ENCODE measurements at regions not wholly inside any gene's neighbourhood (a gene's known extent, or its start where the extent isn't known, plus 50 kb on each side); places are given as distances from the start of the nearest gene placed in this dataset.
"Not testable (repeated sequence)": the region's sequence is repeated elsewhere in the genome, so short reads cannot be mapped to it uniquely, and the experiment has no call there.

- Mint-ChIP-seq H3K4me1 (no peaks in the 10 kb centered on the region), H3K27ac (ENCODE audit: unreplicated experiment) (no peak overlapping the region), H3K9me3 (peaks cover 20% of the 10 kb centered on the region), H3K4me3 (no peak overlapping the region), H3K36me3 (ENCODE audit: low read depth) (peaks cover 22% of the 10 kb centered on the region), H3K27me3 (ENCODE audit: low read depth) (no peaks in the 10 kb centered on the region)
- no peak for TF ChIP-seq CTCF (conservative IDR thresholded peaks at IDR 0.05)
- DNase-seq (ENCODE audit: low read depth, low spot score) = no peak
Measured at GRCh38 chr9:65432722-65433323, 147.8 kb upstream of the FOXD4L5 start.

- H3K9me3 Mint-ChIP-seq = peaks cover 16% of the 10 kb centered on the region
- H3K27ac Mint-ChIP-seq (ENCODE audit: unreplicated experiment) = no peak overlapping the region
- no peaks in the 10 kb centered on the region for H3K27me3 Mint-ChIP-seq (ENCODE audit: low read depth)
- H3K36me3 Mint-ChIP-seq (ENCODE audit: low read depth) = peaks cover 18% of the 10 kb centered on the region
- H3K4me1 Mint-ChIP-seq = no peaks in the 10 kb centered on the region
- no peak for DNase-seq (ENCODE audit: low read depth, low spot score)
- no peak overlapping the region for H3K4me3 Mint-ChIP-seq
- TF ChIP-seq CTCF (conservative IDR thresholded peaks at IDR 0.05) = no peak
Measured at GRCh38 chr9:65432051-65432450, 147.0 kb upstream of the FOXD4L5 start.

- peaks cover 18% of the 10 kb centered on the region for H3K9me3 Mint-ChIP-seq
- TF ChIP-seq CTCF (conservative IDR thresholded peaks at IDR 0.05) = no peak
Measured at GRCh38 chr9:65430221-65430620, 145.2 kb upstream of the FOXD4L5 start.

GRCh38 chr9:65427361-65427760, 142.4 kb upstream of the FOXD4L5 start:
- DNase-seq (ENCODE audit: low read depth, low spot score); H3K27ac Mint-ChIP-seq (ENCODE audit: unreplicated experiment); H3K27me3 Mint-ChIP-seq (ENCODE audit: low read depth); H3K4me3 Mint-ChIP-seq; H3K4me1 Mint-ChIP-seq: not testable (repeated sequence)
- Mint-ChIP-seq H3K9me3 (peaks cover 14% of the 10 kb centered on the region), H3K36me3 (ENCODE audit: low read depth) (peaks cover 14% of the 10 kb centered on the region)

More at GRCh38 chr9:65430221-65430620, 145.2 kb upstream of the FOXD4L5 start:
- no peak for DNase-seq (ENCODE audit: low read depth, low spot score)
- no peaks in the 10 kb centered on the region for H3K4me1 Mint-ChIP-seq
- peaks cover 21% of the 10 kb centered on the region for H3K36me3 Mint-ChIP-seq (ENCODE audit: low read depth)
- no peak overlapping the region for H3K4me3 Mint-ChIP-seq
- no peaks in the 10 kb centered on the region for H3K27me3 Mint-ChIP-seq (ENCODE audit: low read depth)
- no peak overlapping the region for H3K27ac Mint-ChIP-seq (ENCODE audit: unreplicated experiment)

- H3K4me1 Mint-ChIP-seq; H3K27me3 Mint-ChIP-seq (ENCODE audit: low read depth); DNase-seq (ENCODE audit: low read depth, low spot score); H3K27ac Mint-ChIP-seq (ENCODE audit: unreplicated experiment); H3K4me3 Mint-ChIP-seq: not testable (repeated sequence)
- Mint-ChIP-seq H3K9me3 (peaks cover 11% of the 10 kb centered on the region), H3K36me3 (ENCODE audit: low read depth) (peaks cover 11% of the 10 kb centered on the region)
Measured at GRCh38 chr9:65426813-65427212, 141.8 kb upstream of the FOXD4L5 start.

- no peak for DNase-seq (ENCODE audit: low read depth, low spot score)
- H3K4me3 Mint-ChIP-seq = no peak overlapping the region
- peaks cover 17% of the 10 kb centered on the region for H3K9me3 Mint-ChIP-seq
- H3K4me1 Mint-ChIP-seq = no peaks in the 10 kb centered on the region
- peaks cover 13% of the 10 kb centered on the region for H3K36me3 Mint-ChIP-seq (ENCODE audit: low read depth)
- H3K27me3 Mint-ChIP-seq (ENCODE audit: low read depth) = no peaks in the 10 kb centered on the region
- no peak overlapping the region for H3K27ac Mint-ChIP-seq (ENCODE audit: unreplicated experiment)
- no peak for TF ChIP-seq CTCF (conservative IDR thresholded peaks at IDR 0.05)
Measured at GRCh38 chr9:65426231-65426630, 141.2 kb upstream of the FOXD4L5 start.

GRCh38 chr9:65425183-65425582, 140.2 kb upstream of the FOXD4L5 start:
- H3K27ac Mint-ChIP-seq (ENCODE audit: unreplicated experiment); H3K4me1 Mint-ChIP-seq; H3K4me3 Mint-ChIP-seq; H3K27me3 Mint-ChIP-seq (ENCODE audit: low read depth); DNase-seq (ENCODE audit: low read depth, low spot score): not testable (repeated sequence)
- H3K36me3 Mint-ChIP-seq (ENCODE audit: low read depth) = peaks cover 13% of the 10 kb centered on the region
- peaks cover 18% of the 10 kb centered on the region for H3K9me3 Mint-ChIP-seq

GRCh38 chr9:65424437-65424984, 139.5 kb upstream of the FOXD4L5 start:
- not testable (repeated sequence) for DNase-seq (ENCODE audit: low read depth, low spot score); H3K4me3 Mint-ChIP-seq; H3K27ac Mint-ChIP-seq (ENCODE audit: unreplicated experiment); H3K27me3 Mint-ChIP-seq (ENCODE audit: low read depth); H3K4me1 Mint-ChIP-seq
- Mint-ChIP-seq H3K36me3 (ENCODE audit: low read depth) (peaks cover 13% of the 10 kb centered on the region), H3K9me3 (peaks cover 18% of the 10 kb centered on the region)

- Mint-ChIP-seq H3K9me3 (peaks cover 18% of the 10 kb centered on the region), H3K36me3 (ENCODE audit: low read depth) (peaks cover 15% of the 10 kb centered on the region)
- H3K4me1 Mint-ChIP-seq; DNase-seq (ENCODE audit: low read depth, low spot score); H3K27me3 Mint-ChIP-seq (ENCODE audit: low read depth); H3K4me3 Mint-ChIP-seq; H3K27ac Mint-ChIP-seq (ENCODE audit: unreplicated experiment): not testable (repeated sequence)
Measured at GRCh38 chr9:65423691-65424436, 138.9 kb upstream of the FOXD4L5 start.
